GM12878 (cell line): ENCODE measurements at regions not wholly inside any gene's neighbourhood (a gene's known extent, or its start where the extent isn't known, plus 50 kb on each side); places are given as distances from the start of the nearest gene placed in this dataset.

ENCODE experiments used
- ATAC-seq: fragments of 200-7000 bp; cut with Tn5 transposase; 3 replicates; pipeline ENCODE4 v1.9.1; 2020; ENCODE audit warnings: mild to moderate bottlenecking, moderate library complexity
- BruUV-seq: library from RNA; stranded (reverse); fragments of 400-500 nt; replicated peaks from 2 replicates; lab custom pipeline; 2021; lab: Mats Ljungman, UMichigan
- CTCF ChIA-PET: fragments of 300-600 bp; sonication (Branson Sonifier 250); formaldehyde crosslinking; extraction: SDS; loops from one replicate; lab custom pipeline; 2021; ENCODE audit warnings: inconsistent platforms; lab: Yijun Ruan, JAX
- POLR2A ChIA-PET: fragments of 350-600 bp; formaldehyde crosslinking; extraction: SDS; loops from one replicate; lab custom pipeline; 2021; ENCODE audit warnings: inconsistent platforms; lab: Charles Lee
- RAD21 ChIA-PET: fragments of 300-600 bp; sonication (Branson Sonifier 250); formaldehyde crosslinking; loops from one replicate; lab custom pipeline; 2023; ENCODE audit warnings: antibody characterized with exemption; ENCODE audit not compliant: unreplicated experiment; lab: Charles Lee
- SMC1A ChIA-PET: fragments of 300-600 bp; sonication (Branson Sonifier 250); formaldehyde crosslinking; loops from one replicate; lab custom pipeline; 2023; ENCODE audit not compliant: unreplicated experiment, uncharacterized antibody; lab: Charles Lee
- DNase-seq: peaks from one replicate; pipeline ENCODE4 v3.0.0-alpha.2; 2011; ENCODE audit warnings: low read depth, low spot score
- FAIRE-seq: peaks from 3 replicates; lab custom pipeline; 2011; peaks lifted over from hg19 to GRCh38; lab: Jason Lieb, UNC
- H2AFZ ChIP-seq: 2 replicates; pipeline ENCODE4 v1.6.0; 2011; ENCODE audit warnings: low read depth, low read length, control low read depth; ENCODE audit not compliant: control insufficient read depth
- H3K27ac ChIP-seq: 2 replicates; pipeline ENCODE4 v1.5.1; 2011; ENCODE audit warnings: control low read depth; ENCODE audit not compliant: control insufficient read depth, insufficient read depth
- H3K27me3 ChIP-seq, 2 experiments: replicated peaks in 1 of 2; 2 replicates each; pipeline versions ENCODE4 v1.6.0 to v1.6.1; 2011; ENCODE audit warnings: low read length in 1 of 2; ENCODE audit not compliant: control insufficient read depth in 2 of 2, insufficient read depth in 2 of 2
- H3K36me3 ChIP-seq, 2 experiments: 2 replicates each; pipeline ENCODE4 v1.5.1; 2011; ENCODE audit warnings: low read length in 1 of 2; ENCODE audit not compliant: control insufficient read depth in 2 of 2, insufficient read depth in 2 of 2
- H3K4me1 ChIP-seq: 2 replicates; pipeline ENCODE4 v1.6.1; 2011; ENCODE audit warnings: mild to moderate bottlenecking, low read length, moderate library complexity, mixed read lengths; ENCODE audit not compliant: control insufficient read depth, insufficient read depth
- H3K4me2 ChIP-seq: 2 replicates; pipeline ENCODE4 v1.6.0; 2011; ENCODE audit warnings: control low read depth; ENCODE audit not compliant: control insufficient read depth, insufficient read depth
- H3K4me3 ChIP-seq: fragments of 200-600 bp; sonication (generic); 2 replicates; pipeline ENCODE4 v1.5.1; 2016
- H3K79me2 ChIP-seq: 2 replicates; pipeline ENCODE4 v1.6.0; 2011; ENCODE audit warnings: low read length; ENCODE audit not compliant: control insufficient read depth, insufficient read depth
- H3K9ac ChIP-seq: 2 replicates; pipeline ENCODE4 v1.8.0; 2011; ENCODE audit warnings: low read length, control low read depth, mixed read lengths; ENCODE audit not compliant: control insufficient read depth, insufficient read depth
- H3K9me3 ChIP-seq: replicated peaks from 3 replicates; pipeline ENCODE4 v1.5.1; 2011; ENCODE audit warnings: mild to moderate bottlenecking, low read length; ENCODE audit not compliant: control insufficient read depth, insufficient read depth
- H4K20me1 ChIP-seq: 2 replicates; pipeline ENCODE4 v1.6.0; 2011; ENCODE audit not compliant: control insufficient read depth, insufficient read depth
- CBX3 ChIP-seq: fragments of 200-600 bp; sonication (generic); IDR thresholded peaks from 2 replicates; pipeline ENCODE4 v1.6.1; 2016; ENCODE audit warnings: low read depth, borderline replicate concordance
- CHD4 ChIP-seq: fragments of 200-600 bp; sonication (generic); IDR thresholded peaks from 2 replicates; pipeline ENCODE4 v1.6.1; 2016; ENCODE audit warnings: mild to moderate bottlenecking
- ESRRA ChIP-seq: IDR thresholded peaks from 2 replicates; pipeline ENCODE4 v1.6.1; 2012; ENCODE audit warnings: mild to moderate bottlenecking, low read length, improper control_type of control experiment
- IKZF1 ChIP-seq: fragments of 450-650 bp; conservative IDR thresholded peaks from 2 replicates; pipeline ENCODE4 v1.6.1; 2017; ENCODE audit warnings: antibody characterized with exemption, mild to moderate bottlenecking
- MEF2B ChIP-seq: fragments of 450-650 bp; IDR thresholded peaks from 2 replicates; pipeline ENCODE4 v1.6.1; 2018; ENCODE audit warnings: mild to moderate bottlenecking, moderate library complexity; ENCODE audit not compliant: partially characterized antibody, poor library complexity, severe bottlenecking
- NFIC ChIP-seq: IDR thresholded peaks from 2 replicates; pipeline ENCODE4 v1.6.1; 2012; ENCODE audit warnings: low read depth, mild to moderate bottlenecking, inconsistent platforms, low read length, moderate library complexity
- NRF1 ChIP-seq: conservative IDR thresholded peaks from 2 replicates; pipeline ENCODE4 v1.6.1; 2011; ENCODE audit warnings: mild to moderate bottlenecking, low read depth, low read length, improper control_type of control experiment
- PML ChIP-seq: IDR thresholded peaks from 2 replicates; pipeline ENCODE4 v1.6.1; 2012; ENCODE audit warnings: low read length, inconsistent platforms
- POLR2AphosphoS5 ChIP-seq: IDR thresholded peaks from 2 replicates; pipeline ENCODE4 v1.6.1; 2011; ENCODE audit warnings: mild to moderate bottlenecking, low read length, inconsistent platforms
- POU2F2 ChIP-seq: IDR thresholded peaks from 3 replicates; pipeline ENCODE4 v1.6.1; 2011; ENCODE audit warnings: low read depth, mild to moderate bottlenecking, low read length, borderline replicate concordance
- RCOR1 ChIP-seq: conservative IDR thresholded peaks from 2 replicates; pipeline ENCODE4 v1.6.1; 2012; ENCODE audit warnings: low read depth, low read length, improper control_type of control experiment
- RUNX3 ChIP-seq: IDR thresholded peaks from 2 replicates; pipeline ENCODE4 v1.6.1; 2012; ENCODE audit warnings: low read length, inconsistent platforms
- SMAD5 ChIP-seq: IDR thresholded peaks from 2 replicates; pipeline ENCODE4 v1.6.1; 2016; ENCODE audit warnings: antibody characterized with exemption, low read depth
- TARDBP ChIP-seq: IDR thresholded peaks from 2 replicates; pipeline ENCODE4 v1.6.1; 2016; ENCODE audit warnings: borderline replicate concordance
- TBL1XR1 ChIP-seq: IDR thresholded peaks from 2 replicates; pipeline ENCODE4 v1.6.1; 2012; ENCODE audit warnings: low read depth, low read length, improper control_type of control experiment
- TCF12 ChIP-seq: IDR thresholded peaks from 2 replicates; pipeline ENCODE4 v1.6.1; 2011; ENCODE audit warnings: low read depth, mild to moderate bottlenecking, low read length
- ZNF24 ChIP-seq: fragments of 450-650 bp; IDR thresholded peaks from 2 replicates; pipeline ENCODE4 v1.6.1; 2017; ENCODE audit warnings: antibody characterized with exemption, mild to moderate bottlenecking
- WGBS: methylation state at CpG from one replicate; pipeline ENCODE4 v1.1.6; 2016; ENCODE audit warnings: low lambda C conversion rate; ENCODE audit not compliant: insufficient replicate concordance, insufficient coverage; ENCODE audit errors: missing lambda C conversion rate; 5-methylcytosine and 5-hydroxymethylcytosine counted together
- in situ Hi-C: fragments of 300-500 bp; cut with MboI; formaldehyde crosslinking; loops from 9 replicates; pipeline ENCODE4 v1.14.3; 2018; ENCODE audit warnings: mixed read lengths
- intact Hi-C: fragments of 100-400 bp; cut with micrococcal nuclease; formaldehyde crosslinking; loops from one replicate; pipeline ENCODE4 v1.14.2; 2022; ENCODE audit not compliant: unreplicated experiment
- TF ChIP-seq, protein P1 (sequence below): fragments of 450-650 bp; IDR thresholded peaks from 2 replicates; pipeline ENCODE4 v1.6.1; 2017; ENCODE audit warnings: mild to moderate bottlenecking, moderate library complexity
- TF ChIP-seq, protein P2 (sequence below): IDR thresholded peaks from 2 replicates; pipeline ENCODE4 v1.6.1; 2012; ENCODE audit warnings: improper control_type of control experiment, low read depth, low read length; ENCODE audit not compliant: insufficient replicate concordance

DNA sequence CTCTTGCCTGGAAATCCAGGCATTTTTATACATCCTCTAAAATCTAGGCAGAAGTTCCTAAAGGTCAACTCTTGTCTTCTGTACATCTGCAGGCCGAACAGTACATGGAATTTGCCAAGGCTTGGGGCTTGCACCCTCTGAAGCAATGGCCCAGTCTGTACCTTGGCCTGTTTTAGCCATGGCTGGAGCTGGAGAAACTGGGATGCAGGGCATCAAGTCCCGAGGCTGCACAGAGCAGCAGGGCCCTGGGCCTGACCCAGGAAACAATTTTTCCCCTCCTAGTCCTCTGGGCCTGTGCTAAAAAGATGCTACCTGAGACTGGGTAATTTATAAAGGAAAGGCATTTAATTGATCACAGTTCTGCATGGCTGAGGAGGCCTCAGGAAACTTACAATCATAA is 520.8 kb upstream of the MIR17HG start:
- WGBS = 4% methylated on average over 2 of the region's 2 CpGs

More for the DNA sequence above, 520.8 kb upstream of the MIR17HG start:
- H3K79me2 ChIP-seq = no peaks in the 10 kb centered on the region
- CTCF ChIA-PET = no interaction called here
- no peak overlapping the region for H3K9ac ChIP-seq
- H2AFZ ChIP-seq = no peak overlapping the region
- no peak for DNase-seq
- H3K4me3 ChIP-seq = no peak overlapping the region
- in situ Hi-C loops = no loop called here
- H3K9me3 ChIP-seq = no peaks in the 10 kb centered on the region
- intact Hi-C loops = no loop called here
- POLR2A ChIA-PET = no interaction called here
- no peaks in the 10 kb centered on the region for H3K27me3 ChIP-seq
- no peak overlapping the region for H3K4me2 ChIP-seq
- ATAC-seq = no peak
- no peaks in the 10 kb centered on the region for H4K20me1 ChIP-seq
- TF ChIP-seq TARDBP (no peak), TCF12 (no peak), NFIC (no peak), NRF1 (no peak), PML (no peak), POLR2AphosphoS5 (no peak), ZNF24 (no peak), ESRRA (no peak), POU2F2 (no peak), RCOR1 (no peak), CBX3 (no peak), MEF2B (no peak), IKZF1 (no peak), RUNX3 (no peak), SMAD5 (no peak), CHD4 (no peak), TBL1XR1 (no peak)
- TF ChIP-seq, protein P1, sequence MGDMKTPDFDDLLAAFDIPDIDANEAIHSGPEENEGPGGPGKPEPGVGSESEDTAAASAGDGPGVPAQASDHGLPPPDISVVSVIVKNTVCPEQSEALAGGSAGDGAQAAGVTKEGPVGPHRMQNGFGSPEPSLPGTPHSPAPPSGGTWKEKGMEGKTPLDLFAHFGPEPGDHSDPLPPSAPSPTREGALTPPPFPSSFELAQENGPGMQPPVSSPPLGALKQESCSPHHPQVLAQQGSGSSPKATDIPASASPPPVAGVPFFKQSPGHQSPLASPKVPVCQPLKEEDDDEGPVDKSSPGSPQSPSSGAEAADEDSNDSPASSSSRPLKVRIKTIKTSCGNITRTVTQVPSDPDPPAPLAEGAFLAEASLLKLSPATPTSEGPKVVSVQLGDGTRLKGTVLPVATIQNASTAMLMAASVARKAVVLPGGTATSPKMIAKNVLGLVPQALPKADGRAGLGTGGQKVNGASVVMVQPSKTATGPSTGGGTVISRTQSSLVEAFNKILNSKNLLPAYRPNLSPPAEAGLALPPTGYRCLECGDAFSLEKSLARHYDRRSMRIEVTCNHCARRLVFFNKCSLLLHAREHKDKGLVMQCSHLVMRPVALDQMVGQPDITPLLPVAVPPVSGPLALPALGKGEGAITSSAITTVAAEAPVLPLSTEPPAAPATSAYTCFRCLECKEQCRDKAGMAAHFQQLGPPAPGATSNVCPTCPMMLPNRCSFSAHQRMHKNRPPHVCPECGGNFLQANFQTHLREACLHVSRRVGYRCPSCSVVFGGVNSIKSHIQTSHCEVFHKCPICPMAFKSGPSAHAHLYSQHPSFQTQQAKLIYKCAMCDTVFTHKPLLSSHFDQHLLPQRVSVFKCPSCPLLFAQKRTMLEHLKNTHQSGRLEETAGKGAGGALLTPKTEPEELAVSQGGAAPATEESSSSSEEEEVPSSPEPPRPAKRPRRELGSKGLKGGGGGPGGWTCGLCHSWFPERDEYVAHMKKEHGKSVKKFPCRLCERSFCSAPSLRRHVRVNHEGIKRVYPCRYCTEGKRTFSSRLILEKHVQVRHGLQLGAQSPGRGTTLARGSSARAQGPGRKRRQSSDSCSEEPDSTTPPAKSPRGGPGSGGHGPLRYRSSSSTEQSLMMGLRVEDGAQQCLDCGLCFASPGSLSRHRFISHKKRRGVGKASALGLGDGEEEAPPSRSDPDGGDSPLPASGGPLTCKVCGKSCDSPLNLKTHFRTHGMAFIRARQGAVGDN = no peak
- TF ChIP-seq, protein P2, sequence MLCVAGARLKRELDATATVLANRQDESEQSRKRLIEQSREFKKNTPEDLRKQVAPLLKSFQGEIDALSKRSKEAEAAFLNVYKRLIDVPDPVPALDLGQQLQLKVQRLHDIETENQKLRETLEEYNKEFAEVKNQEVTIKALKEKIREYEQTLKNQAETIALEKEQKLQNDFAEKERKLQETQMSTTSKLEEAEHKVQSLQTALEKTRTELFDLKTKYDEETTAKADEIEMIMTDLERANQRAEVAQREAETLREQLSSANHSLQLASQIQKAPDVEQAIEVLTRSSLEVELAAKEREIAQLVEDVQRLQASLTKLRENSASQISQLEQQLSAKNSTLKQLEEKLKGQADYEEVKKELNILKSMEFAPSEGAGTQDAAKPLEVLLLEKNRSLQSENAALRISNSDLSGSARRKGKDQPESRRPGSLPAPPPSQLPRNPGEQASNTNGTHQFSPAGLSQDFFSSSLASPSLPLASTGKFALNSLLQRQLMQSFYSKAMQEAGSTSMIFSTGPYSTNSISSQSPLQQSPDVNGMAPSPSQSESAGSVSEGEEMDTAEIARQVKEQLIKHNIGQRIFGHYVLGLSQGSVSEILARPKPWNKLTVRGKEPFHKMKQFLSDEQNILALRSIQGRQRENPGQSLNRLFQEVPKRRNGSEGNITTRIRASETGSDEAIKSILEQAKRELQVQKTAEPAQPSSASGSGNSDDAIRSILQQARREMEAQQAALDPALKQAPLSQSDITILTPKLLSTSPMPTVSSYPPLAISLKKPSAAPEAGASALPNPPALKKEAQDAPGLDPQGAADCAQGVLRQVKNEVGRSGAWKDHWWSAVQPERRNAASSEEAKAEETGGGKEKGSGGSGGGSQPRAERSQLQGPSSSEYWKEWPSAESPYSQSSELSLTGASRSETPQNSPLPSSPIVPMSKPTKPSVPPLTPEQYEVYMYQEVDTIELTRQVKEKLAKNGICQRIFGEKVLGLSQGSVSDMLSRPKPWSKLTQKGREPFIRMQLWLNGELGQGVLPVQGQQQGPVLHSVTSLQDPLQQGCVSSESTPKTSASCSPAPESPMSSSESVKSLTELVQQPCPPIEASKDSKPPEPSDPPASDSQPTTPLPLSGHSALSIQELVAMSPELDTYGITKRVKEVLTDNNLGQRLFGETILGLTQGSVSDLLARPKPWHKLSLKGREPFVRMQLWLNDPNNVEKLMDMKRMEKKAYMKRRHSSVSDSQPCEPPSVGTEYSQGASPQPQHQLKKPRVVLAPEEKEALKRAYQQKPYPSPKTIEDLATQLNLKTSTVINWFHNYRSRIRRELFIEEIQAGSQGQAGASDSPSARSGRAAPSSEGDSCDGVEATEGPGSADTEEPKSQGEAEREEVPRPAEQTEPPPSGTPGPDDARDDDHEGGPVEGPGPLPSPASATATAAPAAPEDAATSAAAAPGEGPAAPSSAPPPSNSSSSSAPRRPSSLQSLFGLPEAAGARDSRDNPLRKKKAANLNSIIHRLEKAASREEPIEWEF = no peak
- SMC1A ChIA-PET = no interaction called here
- no peak for FAIRE-seq
- H3K4me1 ChIP-seq = no peaks in the 10 kb centered on the region
- H3K36me3 ChIP-seq = no peaks in the 10 kb centered on the region
- BruUV-seq = no TSS peak
- no peak overlapping the region for H3K27ac ChIP-seq
- RAD21 ChIA-PET = no interaction called here
